ENCODE measurements at regions not wholly inside any gene's neighbourhood (a gene's known extent, or its start where the extent isn't known, plus 50 kb on each side); places are given as distances from the start of the nearest gene placed in this dataset.

- ATAC-seq (ENCODE audit: insufficient read depth, low read depth) (no peak), DNase-seq (no peak)
- Histone ChIP-seq H2AFZ (ENCODE audit: low read depth, low read length) (no peak overlapping the region), H3K9ac (ENCODE audit: low read depth, low read length) (no peak overlapping the region), H3K9me3 (ENCODE audit: insufficient read depth, low read length, severe bottlenecking) (no peaks in the 10 kb centered on the region), H3K4me2 (ENCODE audit: insufficient read depth, low read length) (no peak overlapping the region), H3K27me3 (ENCODE audit: insufficient read depth, low read length, poor library complexity) (no peaks in the 10 kb centered on the region), H3K4me1 (ENCODE audit: insufficient read depth, low read length) (no peaks in the 10 kb centered on the region), H3K27ac (ENCODE audit: low read length) (no peak overlapping the region), H3K36me3 (ENCODE audit: insufficient read depth, low read length) (no peaks in the 10 kb centered on the region), H3K79me2 (ENCODE audit: insufficient read depth, low read length) (no peaks in the 10 kb centered on the region), H4K20me1 (ENCODE audit: insufficient read depth, low read length) (no peaks in the 10 kb centered on the region), H3K4me3 (ENCODE audit: low read depth in 1 of 2, low read length in 2 of 2) (no peak overlapping the region)
- no peak for TF ChIP-seq EZH2 (IDR thresholded peaks at IDR 0.05; ENCODE audit: borderline replicate concordance, low read depth, low read length, severe bottlenecking)
- TF ChIP-seq, protein P1, sequence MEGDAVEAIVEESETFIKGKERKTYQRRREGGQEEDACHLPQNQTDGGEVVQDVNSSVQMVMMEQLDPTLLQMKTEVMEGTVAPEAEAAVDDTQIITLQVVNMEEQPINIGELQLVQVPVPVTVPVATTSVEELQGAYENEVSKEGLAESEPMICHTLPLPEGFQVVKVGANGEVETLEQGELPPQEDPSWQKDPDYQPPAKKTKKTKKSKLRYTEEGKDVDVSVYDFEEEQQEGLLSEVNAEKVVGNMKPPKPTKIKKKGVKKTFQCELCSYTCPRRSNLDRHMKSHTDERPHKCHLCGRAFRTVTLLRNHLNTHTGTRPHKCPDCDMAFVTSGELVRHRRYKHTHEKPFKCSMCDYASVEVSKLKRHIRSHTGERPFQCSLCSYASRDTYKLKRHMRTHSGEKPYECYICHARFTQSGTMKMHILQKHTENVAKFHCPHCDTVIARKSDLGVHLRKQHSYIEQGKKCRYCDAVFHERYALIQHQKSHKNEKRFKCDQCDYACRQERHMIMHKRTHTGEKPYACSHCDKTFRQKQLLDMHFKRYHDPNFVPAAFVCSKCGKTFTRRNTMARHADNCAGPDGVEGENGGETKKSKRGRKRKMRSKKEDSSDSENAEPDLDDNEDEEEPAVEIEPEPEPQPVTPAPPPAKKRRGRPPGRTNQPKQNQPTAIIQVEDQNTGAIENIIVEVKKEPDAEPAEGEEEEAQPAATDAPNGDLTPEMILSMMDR (IDR thresholded peaks at IDR 0.05; ENCODE audit: borderline replicate concordance, extremely low read depth, low read length, poor library complexity, severe bottlenecking), result no peak
Measured at GRCh38 chr7:69341288-69341687, 257.0 kb upstream of the AUTS2 start.

- ATAC-seq (ENCODE audit: insufficient read depth, low read depth) (no peak), DNase-seq (no peak)
- Histone ChIP-seq H3K9ac (ENCODE audit: low read depth, low read length) (no peak overlapping the region), H3K27ac (ENCODE audit: low read length) (no peak overlapping the region), H3K4me3 (ENCODE audit: low read depth in 1 of 2, low read length in 2 of 2) (no peak overlapping the region), H3K4me1 (ENCODE audit: insufficient read depth, low read length) (no peaks in the 10 kb centered on the region), H3K9me3 (ENCODE audit: insufficient read depth, low read length, severe bottlenecking) (no peaks in the 10 kb centered on the region), H2AFZ (ENCODE audit: low read depth, low read length) (no peak overlapping the region), H3K4me2 (ENCODE audit: insufficient read depth, low read length) (no peak overlapping the region), H3K36me3 (ENCODE audit: insufficient read depth, low read length) (no peaks in the 10 kb centered on the region), H4K20me1 (ENCODE audit: insufficient read depth, low read length) (no peaks in the 10 kb centered on the region), H3K79me2 (ENCODE audit: insufficient read depth, low read length) (no peaks in the 10 kb centered on the region), H3K27me3 (ENCODE audit: insufficient read depth, low read length, poor library complexity) (no peaks in the 10 kb centered on the region)
- no peak for TF ChIP-seq EZH2 (IDR thresholded peaks at IDR 0.05; ENCODE audit: borderline replicate concordance, low read depth, low read length, severe bottlenecking)
- TF ChIP-seq, protein P1 (IDR thresholded peaks at IDR 0.05; ENCODE audit: borderline replicate concordance, extremely low read depth, low read length, poor library complexity, severe bottlenecking), result no peak
Measured at GRCh38 chr7:69342154-69342884, 256.0 kb upstream of the AUTS2 start.

- DNase-seq (no peak), ATAC-seq (ENCODE audit: insufficient read depth, low read depth) (no peak)
- Histone ChIP-seq H3K9me3 (ENCODE audit: insufficient read depth, low read length, severe bottlenecking) (no peaks in the 10 kb centered on the region), H3K79me2 (ENCODE audit: insufficient read depth, low read length) (no peaks in the 10 kb centered on the region), H3K4me3 (ENCODE audit: low read depth in 1 of 2, low read length in 2 of 2) (no peak overlapping the region), H4K20me1 (ENCODE audit: insufficient read depth, low read length) (no peaks in the 10 kb centered on the region), H3K4me1 (ENCODE audit: insufficient read depth, low read length) (no peaks in the 10 kb centered on the region), H3K9ac (ENCODE audit: low read depth, low read length) (no peak overlapping the region), H3K27me3 (ENCODE audit: insufficient read depth, low read length, poor library complexity) (no peaks in the 10 kb centered on the region), H3K4me2 (ENCODE audit: insufficient read depth, low read length) (no peak overlapping the region), H3K27ac (ENCODE audit: low read length) (no peak overlapping the region), H2AFZ (ENCODE audit: low read depth, low read length) (no peak overlapping the region), H3K36me3 (ENCODE audit: insufficient read depth, low read length) (no peaks in the 10 kb centered on the region)
- TF ChIP-seq EZH2 (IDR thresholded peaks at IDR 0.05; ENCODE audit: borderline replicate concordance, low read depth, low read length, severe bottlenecking), result no peak
- TF ChIP-seq, protein P1 (IDR thresholded peaks at IDR 0.05; ENCODE audit: borderline replicate concordance, extremely low read depth, low read length, poor library complexity, severe bottlenecking), result no peak
Measured at GRCh38 chr7:69349291-69349690, 249.0 kb upstream of the AUTS2 start.

Data from DND-41 (cell line).